Testis (tissue), 2 donors: ENCODE measurements at regions not wholly inside any gene's neighbourhood (a gene's known extent, or its start where the extent isn't known, plus 50 kb on each side); places are given as distances from the start of the nearest gene placed in this dataset.

Source experiments
- CTCF ChIP-seq, 3 experiments: fragments of 450-650 bp in 2 of 3; fragments of 200-600 bp in 1 of 3; sonication (generic) in 1 of 3; IDR thresholded peaks; one replicate each; pipeline ENCODE4 v1.5.1; 2016 to 2019; ENCODE audit warnings: antibody characterized with exemption in 3 of 3, mild to moderate bottlenecking in 2 of 3, moderate library complexity in 1 of 3
- POLR2A ChIP-seq: fragments of 450-650 bp; IDR thresholded peaks from one replicate; pipeline ENCODE4 v1.6.1; 2017; ENCODE audit warnings: antibody characterized with exemption, mild to moderate bottlenecking, moderate library complexity

GRCh38 chr3:176663387-176663786, 533.9 kb downstream of the TBL1XR1 start:
- no peak for TF ChIP-seq CTCF (IDR thresholded peaks at IDR 0.05)
- no peak for TF ChIP-seq POLR2A
